CD14-positive monocyte (primary cell): ENCODE measurements at regions not wholly inside any gene's neighbourhood (a gene's known extent, or its start where the extent isn't known, plus 50 kb on each side); places are given as distances from the start of the nearest gene placed in this dataset.

ENCODE experiments used
- DNase-seq, 3 donors: peaks; one replicate each; pipeline ENCODE4 v3.0.0-alpha.2; 2011 to 2022
- H2AFZ ChIP-seq: 2 replicates; pipeline ENCODE4 v1.6.0; 2012; ENCODE audit warnings: mild to moderate bottlenecking, low read depth, low read length, inconsistent platforms; ENCODE audit not compliant: insufficient read depth, poor library complexity, severe bottlenecking
- H3K27ac ChIP-seq, 2 donors: 1 replicate in 1 of 2; 2 replicates in 1 of 2; pipeline ENCODE4 v1.5.1; 2012 to 2013; ENCODE audit warnings: low read length in 2 of 2, control low read depth in 1 of 2, inconsistent platforms in 1 of 2, low read depth in 1 of 2, mild to moderate bottlenecking in 1 of 2
- H3K27me3 ChIP-seq, 2 donors: one replicate each; pipeline versions ENCODE4 v1.6.0 to v1.6.1; 2011 to 2013; ENCODE audit warnings: low read length in 2 of 2; ENCODE audit not compliant: control insufficient read depth in 2 of 2, insufficient read depth in 2 of 2
- H3K36me3 ChIP-seq, 2 donors: replicated peaks in 1 of 2; 1 replicate in 1 of 2; 2 replicates in 1 of 2; pipeline versions ENCODE4 v1.5.1 to v1.6.1; 2012 to 2013; ENCODE audit warnings: low read length in 2 of 2, control low read depth in 1 of 2, inconsistent platforms in 1 of 2, mild to moderate bottlenecking in 1 of 2; ENCODE audit not compliant: insufficient read depth in 2 of 2, control insufficient read depth in 1 of 2
- H3K4me1 ChIP-seq, 2 donors: 1 replicate in 1 of 2; 2 replicates in 1 of 2; pipeline versions ENCODE4 v1.5.1 to v1.6.1; 2012 to 2013; ENCODE audit warnings: low read length in 2 of 2, control low read depth in 1 of 2, inconsistent platforms in 1 of 2, mild to moderate bottlenecking in 1 of 2, moderate library complexity in 1 of 2; ENCODE audit not compliant: insufficient read depth in 2 of 2, control insufficient read depth in 1 of 2
- H3K4me2 ChIP-seq: replicated peaks from 2 replicates; pipeline ENCODE3; 2012; ENCODE audit warnings: low read length, moderate library complexity, mild to moderate bottlenecking; ENCODE audit not compliant: poor library complexity, severe bottlenecking; ENCODE audit errors: extremely low read depth
- H3K4me3 ChIP-seq, 3 experiments: fragments of 200-600 bp in 1 of 3; sonication (generic) in 1 of 3; replicated peaks in 1 of 3; 1 replicate in 2 of 3; 2 replicates in 1 of 3; pipeline ENCODE4 v1.5.1; 2011 to 2013; ENCODE audit warnings: low read length in 3 of 3, mild to moderate bottlenecking in 3 of 3, control low read depth in 2 of 3, low read depth in 2 of 3, inconsistent platforms in 1 of 3, moderate library complexity in 1 of 3
- H3K79me2 ChIP-seq: 2 replicates; pipeline ENCODE4 v1.6.0; 2012; ENCODE audit warnings: mild to moderate bottlenecking, control low read depth, inconsistent platforms, low read length, moderate library complexity; ENCODE audit not compliant: insufficient read depth
- H3K9ac ChIP-seq: 2 replicates; pipeline ENCODE4 v1.6.0; 2017; ENCODE audit warnings: low read length, mild to moderate bottlenecking; ENCODE audit not compliant: insufficient read depth, poor library complexity, severe bottlenecking
- H3K9me3 ChIP-seq, 2 donors: replicated peaks in 1 of 2; 1 replicate in 1 of 2; 2 replicates in 1 of 2; pipeline versions ENCODE4 v1.5.1 to v1.6.1; 2012 to 2013; ENCODE audit warnings: low read length in 2 of 2, control low read depth in 1 of 2; ENCODE audit not compliant: control insufficient read depth in 1 of 2, insufficient read depth in 1 of 2
- H4K20me1 ChIP-seq: 2 replicates; pipeline ENCODE4 v1.6.0; 2012; ENCODE audit warnings: mild to moderate bottlenecking, low read length, control low read depth, moderate library complexity; ENCODE audit not compliant: insufficient read depth
- H3K27ac Mint-ChIP-seq, 7 donors: one replicate each; pipeline ENCODE4 v1.8.0; 2020; ENCODE audit warnings: mild to moderate bottlenecking in 7 of 7, mixed read lengths in 7 of 7, moderate library complexity in 6 of 7, inconsistent platforms in 2 of 7
- H3K27me3 Mint-ChIP-seq, 3 donors: one replicate each; pipeline ENCODE4 v1.8.0; 2021 to 2022; ENCODE audit warnings: low read depth in 3 of 3, mild to moderate bottlenecking in 3 of 3, mixed read lengths in 3 of 3, moderate library complexity in 3 of 3, inconsistent platforms in 1 of 3
- H3K36me3 Mint-ChIP-seq, 2 donors: one replicate each; pipeline ENCODE4 v1.8.0; 2020; ENCODE audit warnings: mixed read lengths in 2 of 2, inconsistent platforms in 1 of 2, mild to moderate bottlenecking in 1 of 2
- H3K4me1 Mint-ChIP-seq: one replicate; pipeline ENCODE4 v1.8.0; 2020; ENCODE audit warnings: mild to moderate bottlenecking, mixed read lengths
- H3K4me3 Mint-ChIP-seq, 2 donors: one replicate each; pipeline ENCODE4 v1.8.0; 2020; ENCODE audit warnings: mild to moderate bottlenecking in 2 of 2, mixed read lengths in 2 of 2, moderate library complexity in 1 of 2
- H3K9me3 Mint-ChIP-seq, 7 donors: one replicate each; pipeline ENCODE4 v1.8.0; 2020 to 2022; ENCODE audit warnings: mixed read lengths in 7 of 7, mild to moderate bottlenecking in 6 of 7, moderate library complexity in 6 of 7, inconsistent platforms in 2 of 7
- WGBS: methylation state at CpG from one replicate; pipeline ENCODE4 v1.1.5; 2013; ENCODE audit warnings: missing lambda C conversion rate; ENCODE audit not compliant: insufficient coverage; 5-methylcytosine and 5-hydroxymethylcytosine counted together
- intact Hi-C, 2 donors: fragments of 100-400 bp; cut with micrococcal nuclease; formaldehyde crosslinking; loops; one replicate each; pipeline versions ENCODE4 v1.15.0 to v1.15.1; 2023
- TF ChIP-seq, protein P1 (sequence below): fragments of 200-600 bp; IDR thresholded peaks from one replicate; pipeline ENCODE4 v1.8.0; 2022; ENCODE audit warnings: antibody characterized with exemption, mild to moderate bottlenecking

DNA sequence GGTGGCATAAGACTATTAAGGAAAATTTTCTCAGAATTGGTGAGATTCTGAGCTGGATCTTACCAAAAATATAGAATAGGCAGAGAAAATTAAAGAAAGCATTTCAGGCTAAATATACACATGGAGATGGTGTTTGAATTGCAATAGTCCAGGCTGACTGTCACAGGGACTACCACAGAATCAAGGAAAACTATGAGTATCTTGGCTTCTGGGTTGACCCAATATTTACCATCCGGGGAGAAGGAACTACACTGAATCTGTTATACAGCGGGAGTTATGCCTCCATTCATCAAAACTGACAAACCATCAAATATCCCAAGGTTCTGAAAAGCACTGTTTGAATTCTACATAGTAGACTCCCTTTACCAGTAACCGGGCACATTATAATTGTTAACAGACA lies 102.2 kb downstream of the TUSC7 start:
- Histone ChIP-seq H3K27ac (no peak overlapping the region), H3K9me3 (no peaks in the 10 kb centered on the region), H4K20me1 (no peaks in the 10 kb centered on the region), H3K4me3 (no peak overlapping the region), H2AFZ (no peak overlapping the region), H3K4me2 (no peak overlapping the region), H3K4me1 (peaks cover 17% of the 10 kb centered on the region in 2 donors), H3K79me2 (no peaks in the 10 kb centered on the region), H3K9ac (no peak overlapping the region), H3K27me3 (no peaks in the 10 kb centered on the region), H3K36me3 (no peaks in the 10 kb centered on the region)
- peaks cover 16% of the 10 kb centered on the region for H3K4me1 Mint-ChIP-seq
- DNase-seq: no peak
- peaks cover 0 to 6% of the 10 kb centered on the region in 2 donors for H3K36me3 Mint-ChIP-seq
- peaks cover 2 to 16% (median 8%) of the 10 kb centered on the region in 7 donors for H3K9me3 Mint-ChIP-seq
- peaks cover 0 to 2% (median 0%) of the 10 kb centered on the region in 3 donors for H3K27me3 Mint-ChIP-seq
- no peak overlapping the region for H3K27ac Mint-ChIP-seq
- WGBS: no CpG with 5 or more reads among the region's 3 CpGs
- intact Hi-C loops: no loop called here
- H3K4me3 Mint-ChIP-seq: peak overlapping the region in 1 of 2 donors; percentile 35
- TF ChIP-seq, protein P1, sequence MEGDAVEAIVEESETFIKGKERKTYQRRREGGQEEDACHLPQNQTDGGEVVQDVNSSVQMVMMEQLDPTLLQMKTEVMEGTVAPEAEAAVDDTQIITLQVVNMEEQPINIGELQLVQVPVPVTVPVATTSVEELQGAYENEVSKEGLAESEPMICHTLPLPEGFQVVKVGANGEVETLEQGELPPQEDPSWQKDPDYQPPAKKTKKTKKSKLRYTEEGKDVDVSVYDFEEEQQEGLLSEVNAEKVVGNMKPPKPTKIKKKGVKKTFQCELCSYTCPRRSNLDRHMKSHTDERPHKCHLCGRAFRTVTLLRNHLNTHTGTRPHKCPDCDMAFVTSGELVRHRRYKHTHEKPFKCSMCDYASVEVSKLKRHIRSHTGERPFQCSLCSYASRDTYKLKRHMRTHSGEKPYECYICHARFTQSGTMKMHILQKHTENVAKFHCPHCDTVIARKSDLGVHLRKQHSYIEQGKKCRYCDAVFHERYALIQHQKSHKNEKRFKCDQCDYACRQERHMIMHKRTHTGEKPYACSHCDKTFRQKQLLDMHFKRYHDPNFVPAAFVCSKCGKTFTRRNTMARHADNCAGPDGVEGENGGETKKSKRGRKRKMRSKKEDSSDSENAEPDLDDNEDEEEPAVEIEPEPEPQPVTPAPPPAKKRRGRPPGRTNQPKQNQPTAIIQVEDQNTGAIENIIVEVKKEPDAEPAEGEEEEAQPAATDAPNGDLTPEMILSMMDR: no peak

DNA sequence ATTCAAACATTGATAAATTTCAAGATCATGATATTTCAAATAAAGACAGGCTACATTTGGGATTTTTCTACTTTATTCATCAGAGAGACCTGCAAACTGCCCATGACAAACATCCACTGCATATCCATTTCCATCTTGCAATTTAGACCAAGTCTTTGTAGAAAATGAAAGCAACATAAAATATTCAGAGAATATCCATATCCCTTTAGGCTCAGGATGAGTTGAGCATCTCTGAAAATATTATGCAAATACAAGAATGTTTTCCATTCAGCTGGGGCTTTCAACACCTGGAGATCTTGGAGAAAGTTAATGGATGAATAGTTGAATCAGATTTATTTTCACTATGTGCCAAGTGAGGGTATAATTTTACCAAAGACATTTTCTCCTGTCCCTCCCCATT lies 103.4 kb downstream of the TUSC7 start:
- TF ChIP-seq, protein P1: no peak
- H3K9me3 ChIP-seq: no peaks in the 10 kb centered on the region
- intact Hi-C loops: no loop called here
- H3K9ac ChIP-seq: no peak overlapping the region
- H3K36me3 ChIP-seq: no peaks in the 10 kb centered on the region
- no peaks in the 10 kb centered on the region for H3K27me3 ChIP-seq
- no peak overlapping the region for H3K27ac ChIP-seq
- DNase-seq: no peak
- H2AFZ ChIP-seq: no peak overlapping the region
- Mint-ChIP-seq H3K27me3 (peaks cover 0 to 2% (median 0%) of the 10 kb centered on the region in 3 donors), H3K9me3 (peaks cover 2 to 13% (median 8%) of the 10 kb centered on the region in 7 donors), H3K4me1 (peaks cover 16% of the 10 kb centered on the region), H3K4me3 (no peak overlapping the region), H3K27ac (no peak overlapping the region), H3K36me3 (peaks cover 0 to 6% of the 10 kb centered on the region in 2 donors)
- H3K4me1 ChIP-seq: peaks cover 17% of the 10 kb centered on the region in 2 donors
- no peak overlapping the region for H3K4me3 ChIP-seq
- no peak overlapping the region for H3K4me2 ChIP-seq
- no peaks in the 10 kb centered on the region for H3K79me2 ChIP-seq
- H4K20me1 ChIP-seq: no peaks in the 10 kb centered on the region
